Activated CD4-positive, CD25-positive, alpha-beta regulatory T cell treated with anti-CD3 and anti-CD28 coated beads, Interleukin-2, amount 50 U/mL, for 24 hours (primary cell): ENCODE measurements at regions not wholly inside any gene's neighbourhood (a gene's known extent, or its start where the extent isn't known, plus 50 kb on each side); places are given as distances from the start of the nearest gene placed in this dataset.
"Not testable (repeated sequence)": the region's sequence is repeated elsewhere in the genome, so short reads cannot be mapped to it uniquely, and the experiment has no call there.

Experiments
- ATAC-seq, 2 donors: fragments of 150-1000 bp; cut with Tn5 transposase; one replicate each; pipeline ENCODE4 v1.10.0; 2021; ENCODE audit warnings: mild to moderate bottlenecking in 1 of 2, moderate library complexity in 1 of 2

- ATAC-seq, result no peak
Observed at GRCh38 chr4:13903061-13903460, 275.5 kb upstream of the BOD1L1 start.

GRCh38 chr4:13903901-13904300 lies 276.4 kb upstream of the BOD1L1 start:
- ATAC-seq, result no peak

GRCh38 chr4:13905543-13905942 lies 278.0 kb upstream of the BOD1L1 start:
- ATAC-seq, result no peak

- no peak for ATAC-seq
Observed at GRCh38 chr4:13906727-13907126, 279.2 kb upstream of the BOD1L1 start.

DNA sequence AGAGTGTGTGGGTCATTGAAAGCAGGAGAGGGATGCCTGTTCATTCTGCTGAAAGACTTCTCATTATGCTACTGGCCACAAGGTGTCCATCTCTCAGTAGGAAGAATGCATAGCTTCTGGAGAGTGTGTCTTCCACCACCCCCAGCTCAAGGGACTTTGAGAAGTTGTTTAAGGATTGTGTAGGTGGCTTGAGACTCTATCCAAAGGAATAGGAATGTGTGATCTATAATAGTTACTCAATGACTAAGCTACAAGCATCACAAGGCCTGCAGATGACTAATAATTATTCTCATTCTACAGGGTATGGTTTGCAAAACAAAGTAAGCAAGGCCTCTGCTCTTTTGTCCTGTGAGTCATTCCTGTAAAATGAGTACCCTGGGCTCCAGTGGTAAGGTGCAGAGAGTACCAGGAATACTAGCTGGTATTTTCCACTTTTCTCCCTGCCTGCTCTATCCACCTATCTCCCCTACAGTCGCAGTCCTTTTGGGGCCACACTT lies 279.8 kb upstream of the BOD1L1 start:
- ATAC-seq, result no peak

- no peak for ATAC-seq
Observed at GRCh38 chr4:13908455-13908854, 280.9 kb upstream of the BOD1L1 start.

- no peak for ATAC-seq
Observed at GRCh38 chr4:13910556-13910955, 283.0 kb upstream of the BOD1L1 start.

- ATAC-seq, result no peak
Observed at GRCh38 chr4:13911256-13911655, 283.7 kb upstream of the BOD1L1 start.

- no peak for ATAC-seq
Observed at GRCh38 chr4:13912436-13912925, 285.0 kb upstream of the BOD1L1 start.

DNA sequence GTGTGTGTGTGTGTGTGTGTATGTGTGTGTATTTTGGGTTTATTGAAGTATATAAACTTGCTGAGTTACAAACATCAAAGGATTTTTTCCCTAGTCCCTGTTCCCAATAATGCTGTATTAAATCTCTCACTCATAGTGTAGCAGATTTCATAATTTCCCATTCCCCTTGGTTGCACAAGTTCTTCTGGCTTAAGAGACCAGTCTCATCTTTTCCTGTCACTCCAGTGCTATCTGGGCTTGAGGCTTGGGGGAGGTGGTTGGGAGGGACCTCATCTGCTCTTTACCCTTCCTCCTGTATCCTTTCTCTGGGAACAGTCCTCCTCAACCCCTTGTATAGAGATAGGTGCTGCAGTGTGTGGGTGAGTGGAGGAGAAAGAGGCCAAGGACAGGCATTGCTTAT lies 285.4 kb upstream of the BOD1L1 start:
- no peak for ATAC-seq

DNA sequence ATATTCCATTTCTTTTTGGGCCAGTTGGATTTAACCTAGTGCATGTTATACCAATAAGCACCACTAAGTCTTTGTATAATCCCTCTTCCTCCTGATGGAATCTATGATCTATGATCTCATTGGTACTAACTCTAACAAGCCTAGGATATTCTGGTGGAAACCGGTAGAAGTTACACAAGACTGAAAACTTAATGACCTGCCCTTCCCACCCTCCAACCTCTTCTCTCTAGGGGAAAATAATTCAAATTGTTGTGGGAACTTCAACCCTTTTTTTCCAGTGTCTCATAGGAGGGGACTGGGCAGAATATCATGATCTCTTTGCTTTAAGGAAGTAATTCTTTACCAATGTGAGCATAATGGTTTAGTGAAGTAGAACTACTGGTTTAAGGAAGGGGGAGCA lies 289.5 kb upstream of the BOD1L1 start:
- no peak for ATAC-seq

DNA sequence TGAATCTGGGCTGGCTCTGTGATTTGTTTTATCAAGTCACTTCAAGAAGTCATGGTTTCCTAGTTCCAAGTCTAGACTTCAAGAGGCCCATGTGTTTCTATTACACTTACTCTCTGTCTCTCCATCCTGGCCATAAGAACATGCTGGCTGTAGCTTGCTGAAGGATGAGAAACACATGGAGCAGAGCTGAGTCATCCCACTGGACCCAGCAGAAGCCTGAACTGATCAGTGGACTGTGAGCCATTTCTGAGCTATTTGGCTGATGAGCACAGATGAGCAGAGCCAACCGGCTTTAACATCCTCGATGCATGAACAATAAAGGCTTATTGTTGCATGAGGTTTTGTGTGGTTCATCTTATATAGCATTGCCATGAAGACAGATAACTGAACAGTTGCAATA lies 290.6 kb upstream of the BOD1L1 start:
- ATAC-seq, result no peak

- no peak for ATAC-seq
Observed at GRCh38 chr4:13918991-13919441, 291.5 kb upstream of the BOD1L1 start.

GRCh38 chr4:13920111-13920875 lies 292.8 kb upstream of the BOD1L1 start:
- ATAC-seq, result no peak

DNA sequence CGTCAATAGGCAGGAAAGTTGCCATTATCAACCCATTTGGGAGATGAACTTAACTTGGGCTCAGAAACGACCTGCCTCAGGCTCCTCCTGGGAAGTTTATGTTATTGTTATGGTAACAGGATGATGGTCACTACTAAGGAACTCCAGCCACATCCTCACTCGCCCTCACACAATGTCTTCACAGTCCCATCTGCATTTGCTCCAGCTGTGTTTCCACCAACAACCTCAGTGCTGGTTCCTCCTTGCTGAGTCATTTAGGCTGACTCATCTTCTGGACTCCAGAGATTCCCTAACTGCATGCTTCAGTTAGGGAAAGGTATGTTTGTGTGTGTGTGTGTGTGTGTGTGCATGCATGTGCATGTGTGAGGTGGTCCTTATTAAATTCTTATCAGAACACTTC lies 293.4 kb upstream of the BOD1L1 start:
- ATAC-seq, result no peak

DNA sequence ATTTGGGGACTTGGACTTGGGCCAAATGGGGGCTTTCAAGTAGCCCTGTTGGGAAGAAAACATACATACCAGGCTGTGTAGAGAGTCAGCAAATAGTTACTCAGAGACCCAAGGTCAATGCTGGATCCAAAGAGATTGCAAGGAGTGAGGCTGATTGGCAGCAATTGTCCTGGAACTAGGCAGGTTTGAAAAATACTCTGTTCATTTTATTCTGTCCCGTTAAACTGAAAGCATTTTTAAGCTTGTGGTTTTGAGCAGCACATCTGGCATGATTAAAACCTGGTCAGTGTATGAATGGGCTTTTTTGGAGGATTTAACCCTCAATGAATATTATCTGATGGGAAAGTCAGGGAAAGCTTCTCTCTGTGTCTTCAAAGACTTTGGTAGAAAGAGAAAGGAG lies 294.3 kb upstream of the BOD1L1 start:
- no peak for ATAC-seq

DNA sequence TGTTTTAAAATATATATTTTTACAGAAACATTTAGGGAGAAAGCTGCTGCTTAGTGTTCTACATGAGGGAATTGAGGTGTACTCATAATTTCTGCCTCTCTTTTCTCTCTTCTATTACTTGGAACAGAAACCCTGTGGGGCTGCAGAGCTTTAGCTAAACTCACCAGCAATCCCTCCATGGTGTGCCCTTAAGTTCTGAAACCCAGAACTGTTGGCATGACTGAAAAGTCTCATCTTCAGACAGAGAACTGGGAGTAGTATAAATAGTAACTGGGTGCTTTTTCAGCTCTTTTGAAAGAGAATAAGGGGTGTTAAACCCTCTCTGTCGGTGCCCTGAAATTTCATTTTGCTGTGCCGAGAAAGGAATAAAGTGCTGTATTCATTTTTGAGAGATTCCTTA lies 294.9 kb upstream of the BOD1L1 start:
- no peak for ATAC-seq

DNA sequence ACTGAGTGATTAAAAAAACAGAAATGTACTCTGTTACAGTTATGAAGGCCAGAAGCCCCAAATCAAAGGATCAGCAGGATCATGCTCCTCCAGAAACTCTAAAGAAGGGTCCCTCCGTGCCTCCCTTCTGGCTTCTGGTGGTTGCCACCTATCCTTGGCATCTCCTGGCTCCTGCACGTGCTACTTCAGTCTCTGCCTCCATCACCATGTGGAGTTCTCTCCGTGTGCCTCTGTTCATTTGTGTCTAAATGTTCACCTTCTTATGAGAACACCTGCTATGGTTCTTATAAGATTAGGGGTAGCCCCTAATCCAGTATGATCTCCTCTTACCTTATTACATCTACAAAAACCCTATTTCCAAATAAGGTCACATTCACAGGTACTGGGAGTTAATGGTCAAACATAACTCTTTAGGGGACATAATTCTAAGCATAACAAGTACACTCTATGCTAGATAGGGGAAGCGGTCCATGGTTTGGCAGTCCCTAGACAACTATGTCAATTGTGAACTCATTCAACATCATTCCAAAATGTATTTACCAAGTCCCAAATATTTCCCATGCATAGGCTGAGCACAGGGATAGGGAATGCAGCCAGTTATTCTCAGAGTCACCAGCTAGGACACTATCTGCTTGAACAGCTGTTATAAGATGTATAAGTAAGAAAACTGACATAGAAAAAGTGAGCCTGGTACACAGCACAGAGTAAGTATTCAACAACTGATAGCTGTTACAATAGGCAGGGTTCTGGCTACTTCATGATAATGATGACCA lies 295.5 kb upstream of the BOD1L1 start:
- no peak for ATAC-seq

DNA sequence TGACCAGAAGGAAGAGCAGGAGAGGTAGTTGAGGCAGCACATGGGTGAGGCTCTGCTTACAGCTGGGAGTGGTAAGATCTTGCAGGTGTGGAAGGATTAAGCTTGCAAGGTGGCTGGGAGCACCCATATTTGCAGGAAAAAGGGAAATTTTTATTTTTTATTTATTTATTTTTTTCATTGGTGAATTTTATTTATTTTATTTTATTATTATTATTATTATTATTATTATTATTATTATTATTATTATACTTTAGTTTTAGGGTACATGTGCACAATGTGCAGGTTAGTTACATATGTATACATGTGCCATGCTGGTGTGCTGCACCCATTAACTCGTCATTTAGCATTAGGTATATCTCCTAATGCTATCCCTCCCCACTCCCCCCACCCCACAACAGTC lies 297.4 kb upstream of the BOD1L1 start:
- not testable (repeated sequence) for ATAC-seq

- ATAC-seq, result no peak
Observed at GRCh38 chr4:13928214-13928613, 300.7 kb upstream of the BOD1L1 start.

DNA sequence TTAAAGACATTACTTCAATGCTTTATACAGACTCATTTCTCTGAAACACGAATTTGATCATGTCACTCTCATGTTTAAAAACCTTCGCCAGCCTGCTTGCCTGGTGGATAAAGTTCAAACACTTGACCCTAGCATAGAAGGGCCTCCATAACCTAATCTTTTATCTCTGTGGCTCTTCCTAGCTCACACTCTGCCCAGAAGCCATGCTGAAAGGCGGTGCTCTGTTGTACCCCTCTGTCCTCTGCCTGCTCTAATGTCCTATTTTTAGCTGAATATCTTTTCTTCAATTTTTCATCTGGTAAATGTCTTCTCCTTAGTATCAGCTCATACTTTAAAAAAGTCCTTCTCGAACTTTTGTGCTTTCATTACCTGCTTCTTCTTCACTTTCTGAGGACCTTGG lies 302.6 kb upstream of the BOD1L1 start:
- no peak for ATAC-seq

DNA sequence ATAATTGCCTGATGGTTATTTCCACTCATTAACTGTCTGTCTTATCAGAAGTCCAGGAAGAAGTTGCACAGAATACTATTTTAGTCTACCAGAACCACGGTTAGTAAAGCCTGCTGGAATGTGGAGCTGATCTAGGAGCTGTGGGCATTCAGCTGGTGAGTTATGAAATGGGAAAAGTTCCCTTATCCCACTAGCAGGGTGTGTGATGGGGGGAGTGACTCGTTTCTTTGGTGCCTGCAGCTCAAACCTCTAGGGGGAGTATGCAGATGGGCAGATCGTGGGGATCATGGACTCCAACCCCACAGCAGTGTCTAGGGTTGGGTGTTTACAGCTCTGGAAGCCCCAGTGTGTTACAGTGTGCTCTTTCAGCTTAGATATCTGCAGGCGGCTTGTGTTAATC lies 305.7 kb upstream of the BOD1L1 start:
- ATAC-seq, result no peak

DNA sequence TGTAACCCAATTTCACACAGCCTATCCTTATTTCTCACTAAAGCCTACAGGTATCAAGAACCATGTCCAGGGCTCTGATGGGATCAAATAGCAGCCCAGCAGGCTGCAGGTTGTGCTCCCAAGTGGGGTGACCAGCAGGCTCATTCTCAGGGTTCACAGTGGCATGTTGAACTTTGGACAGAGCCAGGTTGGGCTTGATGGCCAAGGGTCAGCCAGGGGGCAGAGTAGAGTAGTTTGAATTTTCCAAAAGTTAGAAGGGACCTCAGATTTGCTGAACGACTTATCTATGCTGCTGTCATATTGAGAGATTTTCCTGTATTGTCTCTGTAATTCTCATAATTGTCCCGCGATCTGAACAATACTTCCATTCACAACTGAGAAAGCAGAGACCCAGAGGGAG lies 310.8 kb upstream of the BOD1L1 start:
- ATAC-seq, result no peak

DNA sequence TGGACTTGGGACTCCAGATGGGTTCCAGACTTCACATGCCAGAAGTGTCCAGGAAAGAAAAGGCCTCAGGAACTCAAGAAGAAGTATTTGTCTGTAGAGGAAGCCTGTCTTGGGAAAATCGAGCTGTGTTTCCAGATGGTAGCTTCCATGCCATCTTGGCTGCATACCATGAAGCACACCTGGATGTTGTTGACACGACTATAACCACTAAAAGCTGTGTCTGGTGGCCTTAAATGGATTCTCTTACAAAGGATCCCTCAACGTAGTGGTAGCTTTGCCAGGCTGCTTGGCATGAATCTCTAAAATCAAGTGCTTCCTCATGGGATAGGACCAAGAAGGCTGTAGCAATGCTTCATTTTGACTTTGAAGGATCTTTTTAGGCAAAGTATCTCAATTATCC lies 313.4 kb upstream of the BOD1L1 start:
- no peak for ATAC-seq
